Muscle of leg (tissue), 3 donors: ENCODE measurements at regions not wholly inside any gene's neighbourhood (a gene's known extent, or its start where the extent isn't known, plus 50 kb on each side); places are given as distances from the start of the nearest gene placed in this dataset.

Source experiments
- DNase-seq: peaks from one replicate; pipeline ENCODE4 v3.0.0; 2013
- H3K27ac ChIP-seq: one replicate; pipeline ENCODE4 v1.5.1; 2013; ENCODE audit warnings: mild to moderate bottlenecking, low read length, control low read depth
- H3K27me3 ChIP-seq: one replicate; pipeline ENCODE4 v1.6.1; 2013; ENCODE audit warnings: low read length; ENCODE audit not compliant: control insufficient read depth, insufficient read depth
- H3K36me3 ChIP-seq: one replicate; pipeline ENCODE4 v1.6.1; 2013; ENCODE audit warnings: low read length; ENCODE audit not compliant: control insufficient read depth, insufficient read depth
- H3K4me1 ChIP-seq: one replicate; pipeline ENCODE4 v1.6.1; 2013; ENCODE audit warnings: low read length; ENCODE audit not compliant: control insufficient read depth, insufficient read depth
- H3K4me3 ChIP-seq: one replicate; pipeline ENCODE4 v1.5.1; 2013; ENCODE audit warnings: low read length, control low read depth
- H3K9me3 ChIP-seq: replicated peaks from 2 replicates; pipeline ENCODE4 v1.6.1; 2013; ENCODE audit warnings: low read depth, low read length; ENCODE audit not compliant: control insufficient read depth
- WGBS: methylation state at CpG from one replicate; pipeline ENCODE4 v1.1.5; 2013; ENCODE audit warnings: missing lambda C conversion rate; ENCODE audit not compliant: insufficient coverage; 5-methylcytosine and 5-hydroxymethylcytosine counted together

DNA sequence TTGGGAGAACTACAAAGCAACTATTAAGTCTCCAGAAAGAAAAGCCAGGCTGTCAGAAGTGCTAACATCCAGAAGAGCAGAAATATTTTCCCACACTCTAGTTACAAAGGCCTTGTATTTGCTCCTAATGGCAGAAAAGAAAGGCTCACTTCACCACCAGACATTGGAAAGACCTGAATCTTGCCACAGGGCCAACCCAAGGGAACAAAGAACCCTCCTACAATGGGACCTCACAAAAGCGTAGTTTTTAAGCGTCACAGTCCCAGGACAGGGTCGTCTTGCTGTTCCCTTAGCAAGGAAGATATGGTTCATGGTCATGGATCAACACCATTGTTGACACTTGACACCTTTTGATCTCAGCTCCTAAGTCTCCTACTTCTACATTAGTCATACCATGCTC, 119.1 kb downstream of the RPS29 start:
- DNase-seq: no peak
- Histone ChIP-seq H3K27me3 (no peaks in the 10 kb centered on the region), H3K36me3 (no peaks in the 10 kb centered on the region), H3K27ac (no peak overlapping the region), H3K4me1 (no peaks in the 10 kb centered on the region), H3K9me3 (no peaks in the 10 kb centered on the region), H3K4me3 (no peak overlapping the region)
- WGBS: 95% methylated on average over 3 of the region's 3 CpGs

GRCh38 chr14:49464885-49465284, 121.3 kb downstream of the RPS29 start:
- no peak overlapping the region for H3K4me3 ChIP-seq
- H3K4me1 ChIP-seq: no peaks in the 10 kb centered on the region
- DNase-seq: no peak
- no peaks in the 10 kb centered on the region for H3K9me3 ChIP-seq
- H3K36me3 ChIP-seq: no peaks in the 10 kb centered on the region
- H3K27ac ChIP-seq: no peak overlapping the region
- no peaks in the 10 kb centered on the region for H3K27me3 ChIP-seq
- WGBS: 100% methylated on average over 1 of the region's 1 CpG

- Histone ChIP-seq H3K4me3 (no peak overlapping the region), H3K27ac (no peak overlapping the region), H3K27me3 (no peaks in the 10 kb centered on the region), H3K9me3 (no peaks in the 10 kb centered on the region), H3K4me1 (no peaks in the 10 kb centered on the region), H3K36me3 (no peaks in the 10 kb centered on the region)
- no peak for DNase-seq
- WGBS: 100% methylated on average over 1 of the region's 1 CpG
These were observed 123.0 kb downstream of the RPS29 start for GRCh38 chr14:49463146-49463545.

- DNase-seq: peak; percentile 72
- no CpG with 5 or more reads among the region's 2 CpGs for WGBS
These were observed 124.4 kb downstream of the RPS29 start for GRCh38 chr14:49461529-49462401.

DNA sequence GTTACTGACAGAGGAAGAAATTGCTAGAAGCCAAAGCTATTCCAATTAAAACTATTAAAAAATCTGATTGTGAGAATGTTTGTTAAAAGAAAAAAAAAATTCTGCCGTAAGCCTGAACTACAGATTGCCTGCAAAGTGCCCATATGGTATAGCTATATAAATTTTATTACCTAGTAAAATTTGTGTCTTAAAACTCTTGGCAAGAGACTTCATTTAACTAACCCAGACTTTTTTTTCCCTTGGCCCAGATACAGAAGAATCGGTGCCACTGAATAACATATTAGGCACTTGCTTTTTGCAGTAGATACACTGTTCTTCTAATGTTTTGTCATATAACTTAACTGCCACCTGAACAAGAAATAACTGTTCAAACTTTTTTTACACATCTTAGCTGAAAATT, 125.5 kb downstream of the RPS29 start:
- DNase-seq: peak; percentile 78
- WGBS: no CpG with 5 or more reads among the region's 2 CpGs
- H3K9me3 ChIP-seq: no peaks in the 10 kb centered on the region

More at GRCh38 chr14:49461529-49462401, 124.4 kb downstream of the RPS29 start:
- Histone ChIP-seq H3K4me3 (no peak overlapping the region), H3K9me3 (no peaks in the 10 kb centered on the region), H3K36me3 (no peaks in the 10 kb centered on the region), H3K27me3 (no peaks in the 10 kb centered on the region), H3K4me1 (no peaks in the 10 kb centered on the region), H3K27ac (no peak overlapping the region)

DNA sequence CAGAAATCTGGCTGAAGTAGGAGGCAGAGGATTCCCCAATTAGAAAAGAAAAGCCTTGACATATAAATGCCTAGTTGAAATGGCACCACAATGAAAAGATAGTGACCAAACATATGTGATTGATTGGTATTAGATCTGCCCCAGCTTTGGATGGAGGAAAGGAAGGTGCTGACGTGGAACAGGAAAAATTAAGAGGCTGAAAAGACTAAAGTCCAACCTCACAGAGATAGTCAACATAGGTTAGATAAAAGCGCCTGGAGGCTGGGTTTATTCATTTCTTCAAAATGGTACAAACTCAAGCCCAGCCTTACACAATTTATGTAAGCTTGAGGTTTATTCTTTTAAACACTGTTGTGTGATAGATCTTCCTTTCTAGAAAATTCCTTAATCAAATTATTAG, 129.6 kb downstream of the RPS29 start:
- no peak for DNase-seq
- Histone ChIP-seq H3K27ac (no peak overlapping the region), H3K4me3 (no peak overlapping the region), H3K27me3 (no peaks in the 10 kb centered on the region), H3K4me1 (no peaks in the 10 kb centered on the region), H3K9me3 (no peaks in the 10 kb centered on the region), H3K36me3 (no peaks in the 10 kb centered on the region)
- no CpG with 5 or more reads among the region's 2 CpGs for WGBS

More for the DNA sequence above, 125.5 kb downstream of the RPS29 start:
- no peaks in the 10 kb centered on the region for H3K27me3 ChIP-seq
- H3K4me3 ChIP-seq: no peak overlapping the region
- no peaks in the 10 kb centered on the region for H3K4me1 ChIP-seq
- H3K36me3 ChIP-seq: no peaks in the 10 kb centered on the region
- no peak overlapping the region for H3K27ac ChIP-seq

GRCh38 chr14:49451938-49452337, 134.2 kb downstream of the RPS29 start:
- no peaks in the 10 kb centered on the region for H3K27me3 ChIP-seq
- no peak for DNase-seq
- no peaks in the 10 kb centered on the region for H3K4me1 ChIP-seq
- peaks cover 7% of the 10 kb centered on the region for H3K9me3 ChIP-seq
- WGBS: 73% methylated on average over 9 of the region's 10 CpGs
- H3K4me3 ChIP-seq: no peak overlapping the region
- H3K27ac ChIP-seq: no peak overlapping the region
- H3K36me3 ChIP-seq: no peaks in the 10 kb centered on the region

- Histone ChIP-seq H3K27ac (no peak overlapping the region), H3K4me3 (no peak overlapping the region), H3K36me3 (no peaks in the 10 kb centered on the region), H3K4me1 (no peaks in the 10 kb centered on the region), H3K9me3 (peaks cover 7% of the 10 kb centered on the region), H3K27me3 (no peaks in the 10 kb centered on the region)
- no peak for DNase-seq
- WGBS: 86% methylated on average over 2 of the region's 2 CpGs
These were observed 136.4 kb downstream of the RPS29 start for GRCh38 chr14:49449749-49450148.

- no peaks in the 10 kb centered on the region for H3K4me1 ChIP-seq
- H3K27ac ChIP-seq: no peak overlapping the region
- DNase-seq: no peak
- H3K27me3 ChIP-seq: no peaks in the 10 kb centered on the region
- H3K9me3 ChIP-seq: peaks cover 7% of the 10 kb centered on the region
- WGBS: no CpG with 5 or more reads among the region's 1 CpG
- H3K4me3 ChIP-seq: no peak overlapping the region
- no peaks in the 10 kb centered on the region for H3K36me3 ChIP-seq
These were observed 138.6 kb downstream of the RPS29 start for GRCh38 chr14:49447540-49448107.

GRCh38 chr14:49446801-49447200, 139.4 kb downstream of the RPS29 start:
- no peak overlapping the region for H3K27ac ChIP-seq
- no peaks in the 10 kb centered on the region for H3K36me3 ChIP-seq
- no peaks in the 10 kb centered on the region for H3K27me3 ChIP-seq
- H3K4me1 ChIP-seq: no peaks in the 10 kb centered on the region
- no peak overlapping the region for H3K4me3 ChIP-seq
- WGBS: no CpG with 5 or more reads among the region's 2 CpGs
- no peak for DNase-seq
- H3K9me3 ChIP-seq: peaks cover 7% of the 10 kb centered on the region
